Liver (tissue), 8 donors: ENCODE measurements at regions not wholly inside any gene's neighbourhood (a gene's known extent, or its start where the extent isn't known, plus 50 kb on each side); places are given as distances from the start of the nearest gene placed in this dataset.

Source experiments
- DNase-seq: peaks from one replicate; pipeline ENCODE4 v3.0.0-alpha.2; 2017; ENCODE audit warnings: low spot score
- H3K27ac ChIP-seq, 2 donors: one replicate each; pipeline ENCODE4 v1.7.0; 2013; ENCODE audit warnings: inconsistent platforms in 2 of 2, low read length in 2 of 2, control low read depth in 1 of 2, low read depth in 1 of 2, mild to moderate bottlenecking in 1 of 2
- H3K27me3 ChIP-seq, 4 donors: one replicate each; pipeline versions ENCODE4 v1.6.1 to v1.7.0; 2013; ENCODE audit warnings: low read length in 3 of 4, inconsistent platforms in 1 of 4, mild to moderate bottlenecking in 1 of 4, moderate library complexity in 1 of 4; ENCODE audit not compliant: control insufficient read depth in 4 of 4, insufficient read depth in 4 of 4
- H3K36me3 ChIP-seq, 4 donors: one replicate each; pipeline versions ENCODE4 v1.6.1 to v1.7.0; 2013; ENCODE audit warnings: low read length in 3 of 4, mild to moderate bottlenecking in 3 of 4, low read depth in 1 of 4, moderate library complexity in 1 of 4; ENCODE audit not compliant: control insufficient read depth in 4 of 4, insufficient read depth in 3 of 4
- H3K4me1 ChIP-seq, 4 donors: one replicate each; pipeline versions ENCODE4 v1.6.1 to v1.7.0; 2013; ENCODE audit warnings: low read length in 3 of 4, mild to moderate bottlenecking in 3 of 4, moderate library complexity in 1 of 4; ENCODE audit not compliant: control insufficient read depth in 4 of 4, insufficient read depth in 4 of 4
- H3K4me3 ChIP-seq, 3 donors: one replicate each; pipeline versions ENCODE4 v1.6.1 to v1.7.0; 2013; ENCODE audit warnings: low read length in 3 of 3, control low read depth in 1 of 3, low read depth in 1 of 3, mild to moderate bottlenecking in 1 of 3
- H3K9ac ChIP-seq, 2 donors: one replicate each; pipeline ENCODE4 v1.7.0; 2013; ENCODE audit warnings: low read length in 2 of 2, mild to moderate bottlenecking in 2 of 2, moderate library complexity in 2 of 2, control low read depth in 1 of 2, low read depth in 1 of 2
- H3K9me3 ChIP-seq, 4 donors: one replicate each; pipeline versions ENCODE4 v1.6.1 to v1.7.0; 2013; ENCODE audit warnings: low read length in 3 of 4; ENCODE audit not compliant: control insufficient read depth in 4 of 4
- ATF3 ChIP-seq: IDR thresholded peaks from 2 replicates; pipeline ENCODE4 v1.6.1; 2016; ENCODE audit warnings: antibody characterized with exemption
- EGR1 ChIP-seq, 2 donors: IDR thresholded peaks; 2 replicates each; pipeline ENCODE4 v1.6.1; 2016 to 2018; ENCODE audit warnings: antibody characterized with exemption in 2 of 2, low read depth in 2 of 2
- FOXA1 ChIP-seq: IDR thresholded peaks from 2 replicates; pipeline ENCODE4 v1.6.1; 2016; ENCODE audit warnings: antibody characterized with exemption
- FOXA2 ChIP-seq: IDR thresholded peaks from 2 replicates; pipeline ENCODE4 v1.6.1; 2016; ENCODE audit warnings: antibody characterized with exemption
- GABPA ChIP-seq, 2 donors: IDR thresholded peaks in 1 of 2; conservative IDR thresholded peaks in 1 of 2; 2 replicates each; pipeline ENCODE4 v1.6.1; 2016; ENCODE audit warnings: antibody characterized with exemption in 2 of 2, mild to moderate bottlenecking in 1 of 2, moderate library complexity in 1 of 2
- HNF4G ChIP-seq: IDR thresholded peaks from 2 replicates; pipeline ENCODE4 v1.6.1; 2016; ENCODE audit warnings: antibody characterized with exemption
- JUND ChIP-seq, 2 donors: IDR thresholded peaks; 2 replicates each; pipeline ENCODE4 v1.6.1; 2016; ENCODE audit warnings: antibody characterized with exemption in 2 of 2
- MAX ChIP-seq: IDR thresholded peaks from 2 replicates; pipeline ENCODE4 v1.6.1; 2016; ENCODE audit warnings: antibody characterized with exemption
- NR2F2 ChIP-seq: IDR thresholded peaks from 2 replicates; pipeline ENCODE4 v1.6.1; 2016; ENCODE audit warnings: antibody characterized with exemption
- RAD21 ChIP-seq, 2 donors: IDR thresholded peaks; 2 replicates each; pipeline ENCODE4 v1.6.1; 2016; ENCODE audit warnings: antibody characterized with exemption in 2 of 2, mild to moderate bottlenecking in 2 of 2
- RXRA ChIP-seq, 2 donors: IDR thresholded peaks; 2 replicates each; pipeline ENCODE4 v1.6.1; 2017 to 2018; ENCODE audit warnings: antibody characterized with exemption in 2 of 2, mild to moderate bottlenecking in 1 of 2
- SP1 ChIP-seq: IDR thresholded peaks from 2 replicates; pipeline ENCODE4 v1.6.1; 2018; ENCODE audit warnings: antibody characterized with exemption, mild to moderate bottlenecking
- TAF1 ChIP-seq: conservative IDR thresholded peaks from 2 replicates; pipeline ENCODE4 v1.6.1; 2016; ENCODE audit warnings: antibody characterized with exemption, mild to moderate bottlenecking
- YY1 ChIP-seq: IDR thresholded peaks from 2 replicates; pipeline ENCODE4 v1.6.1; 2016; ENCODE audit warnings: antibody characterized with exemption, mild to moderate bottlenecking
- ZBTB33 ChIP-seq: IDR thresholded peaks from 2 replicates; pipeline ENCODE4 v1.6.1; 2016; ENCODE audit warnings: antibody characterized with exemption
- WGBS: extraction: QIAGEN DNeasy Blood & Tissue Kit; methylation state at CpG from one replicate; pipeline ENCODE4 v1.1.7; 2013; 5-methylcytosine and 5-hydroxymethylcytosine counted together
- TF ChIP-seq, protein P1 (sequence below): fragments of 150-350 bp; IDR thresholded peaks from 2 replicates; pipeline ENCODE4 v1.5.1; 2017; ENCODE audit warnings: improper control_type of control experiment, low read depth, low read length; ENCODE audit not compliant: missing input control
- donor health status: healthy.
- donor health status: healthy.
- donor health status: healthy.
- donor health status: healthy.
- donor health status: healthy.

- 97% methylated on average over 1 of the region's 1 CpG for WGBS
- no peak for TF ChIP-seq MAX
- no peak for TF ChIP-seq FOXA2
- TF ChIP-seq EGR1 (IDR thresholded peaks at IDR 0.05; ENCODE audit: low read depth in 2 of 2) = no peak
- no peak for TF ChIP-seq YY1
- TF ChIP-seq JUND (IDR thresholded peaks at IDR 0.05) = no peak
- no peak for TF ChIP-seq NR2F2
- TF ChIP-seq FOXA1 = no peak
- no peak for TF ChIP-seq RAD21 (IDR thresholded peaks at IDR 0.05)
- no peak for TF ChIP-seq TAF1
- TF ChIP-seq HNF4G = no peak
- TF ChIP-seq ATF3 = no peak
- TF ChIP-seq ZBTB33 = no peak
Observed at GRCh38 chr18:44569391-44570055, 111.2 kb upstream of the SETBP1 start.

DNA sequence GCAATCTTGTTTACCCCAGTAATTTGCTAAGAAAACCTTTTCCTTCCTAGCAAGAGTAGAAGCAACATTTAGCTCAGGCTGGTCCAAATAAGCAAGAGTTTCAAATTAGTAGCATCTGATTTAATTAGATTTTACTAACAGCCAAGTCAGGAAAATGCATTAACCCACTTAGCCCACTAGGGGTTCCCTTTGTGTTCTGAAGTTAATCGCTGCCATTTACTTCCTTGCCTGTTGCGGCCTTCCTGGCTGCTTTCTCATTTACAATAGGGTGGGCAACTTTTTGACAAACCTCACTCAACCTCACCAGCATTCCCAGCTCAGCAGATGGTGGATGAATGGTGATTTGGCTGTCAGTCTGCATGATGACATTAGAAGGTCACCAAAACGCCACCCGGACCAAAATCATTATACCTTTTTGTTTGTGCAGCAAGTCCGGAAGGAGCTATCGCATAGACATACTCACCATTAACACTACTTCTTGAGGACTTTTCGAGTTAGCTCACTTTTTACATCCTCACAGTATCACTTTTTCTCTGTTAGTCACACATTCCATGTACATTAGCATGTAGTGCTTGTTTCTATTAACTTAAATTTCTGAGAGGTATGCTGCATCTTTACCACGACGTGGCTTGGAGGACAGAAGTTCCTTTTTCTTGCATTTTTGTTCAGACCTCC is 101.5 kb upstream of the SETBP1 start:
- TF ChIP-seq, protein P1, sequence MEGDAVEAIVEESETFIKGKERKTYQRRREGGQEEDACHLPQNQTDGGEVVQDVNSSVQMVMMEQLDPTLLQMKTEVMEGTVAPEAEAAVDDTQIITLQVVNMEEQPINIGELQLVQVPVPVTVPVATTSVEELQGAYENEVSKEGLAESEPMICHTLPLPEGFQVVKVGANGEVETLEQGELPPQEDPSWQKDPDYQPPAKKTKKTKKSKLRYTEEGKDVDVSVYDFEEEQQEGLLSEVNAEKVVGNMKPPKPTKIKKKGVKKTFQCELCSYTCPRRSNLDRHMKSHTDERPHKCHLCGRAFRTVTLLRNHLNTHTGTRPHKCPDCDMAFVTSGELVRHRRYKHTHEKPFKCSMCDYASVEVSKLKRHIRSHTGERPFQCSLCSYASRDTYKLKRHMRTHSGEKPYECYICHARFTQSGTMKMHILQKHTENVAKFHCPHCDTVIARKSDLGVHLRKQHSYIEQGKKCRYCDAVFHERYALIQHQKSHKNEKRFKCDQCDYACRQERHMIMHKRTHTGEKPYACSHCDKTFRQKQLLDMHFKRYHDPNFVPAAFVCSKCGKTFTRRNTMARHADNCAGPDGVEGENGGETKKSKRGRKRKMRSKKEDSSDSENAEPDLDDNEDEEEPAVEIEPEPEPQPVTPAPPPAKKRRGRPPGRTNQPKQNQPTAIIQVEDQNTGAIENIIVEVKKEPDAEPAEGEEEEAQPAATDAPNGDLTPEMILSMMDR = peak; percentile 68
- TF ChIP-seq TAF1 (no peak), RXRA (IDR thresholded peaks at IDR 0.05) (no peak), GABPA (IDR thresholded peaks at IDR 0.05 in 1 of 2, conservative IDR thresholded peaks at IDR 0.05 in 1 of 2) (no peak), SP1 (no peak), RAD21 (IDR thresholded peaks at IDR 0.05) (peak; percentile 81 to 83)
- Histone ChIP-seq H3K9ac (no peak overlapping the region), H3K27me3 (no peaks in the 10 kb centered on the region), H3K4me3 (no peak overlapping the region), H3K27ac (no peak overlapping the region), H3K9me3 (no peaks in the 10 kb centered on the region), H3K36me3 (no peaks in the 10 kb centered on the region), H3K4me1 (no peaks in the 10 kb centered on the region)
- WGBS = 77% methylated on average over 9 of the region's 9 CpGs
- DNase-seq = no peak

More at GRCh38 chr18:44569391-44570055, 111.2 kb upstream of the SETBP1 start:
- no peaks in the 10 kb centered on the region for H3K27me3 ChIP-seq
- H3K9me3 ChIP-seq = no peaks in the 10 kb centered on the region
- H3K4me3 ChIP-seq = no peak overlapping the region
- no peaks in the 10 kb centered on the region for H3K36me3 ChIP-seq
- H3K9ac ChIP-seq = no peak overlapping the region
- no peak overlapping the region for H3K27ac ChIP-seq
- DNase-seq = no peak
- no peaks in the 10 kb centered on the region for H3K4me1 ChIP-seq
